K562 (cell line): ENCODE measurements at regions not wholly inside any gene's neighbourhood (a gene's known extent, or its start where the extent isn't known, plus 50 kb on each side); places are given as distances from the start of the nearest gene placed in this dataset.

ENCODE experiments used
- ATF3 ChIP-seq, 2 experiments: fragments of 450-650 bp in 1 of 2; sonication (generic) in 1 of 2; formaldehyde crosslinking in 1 of 2; IDR thresholded peaks in 1 of 2; conservative IDR thresholded peaks in 1 of 2; 2 replicates each; pipeline versions ENCODE4 v1.6.1 to v1.8.1; 2016 to 2023; ENCODE audit warnings: mild to moderate bottlenecking in 2 of 2, moderate library complexity in 2 of 2, inconsistent platforms in 1 of 2, missing genetic modification reagents in 1 of 2
- CBX2 ChIP-seq: fragments of 200-600 bp; sonication (generic); IDR thresholded peaks from one replicate; pipeline ENCODE4 v1.6.1; 2012; ENCODE audit warnings: mild to moderate bottlenecking, low read length, inconsistent platforms; ENCODE audit not compliant: insufficient read depth, poor library complexity, severe bottlenecking
- CTCF ChIP-seq, 3 experiments: IDR thresholded peaks in 2 of 3; conservative IDR thresholded peaks in 1 of 3; 2 replicates each; pipeline ENCODE4 v1.5.1; 2011 to 2012; ENCODE audit warnings: low read length in 3 of 3, mild to moderate bottlenecking in 3 of 3, control low read depth in 2 of 3, improper control_type of control experiment in 1 of 3, inconsistent platforms in 1 of 3, low read depth in 1 of 3, mixed read lengths in 1 of 3, moderate library complexity in 1 of 3; ENCODE audit not compliant: insufficient read depth in 2 of 3
- EZH2 ChIP-seq: IDR thresholded peaks from 2 replicates; pipeline ENCODE4 v1.6.1; 2012; ENCODE audit warnings: low read depth, mild to moderate bottlenecking, inconsistent platforms, low read length, borderline replicate concordance
- POLR2A ChIP-seq: fragments of 450-650 bp; conservative IDR thresholded peaks from 2 replicates; pipeline ENCODE4 v1.6.1; 2016
- STAG1 ChIP-seq: sonication (generic); formaldehyde crosslinking; IDR thresholded peaks from 2 replicates; pipeline ENCODE4 v1.5.0; 2020; ENCODE audit warnings: missing genetic modification reagents, borderline replicate concordance
- TAF7 ChIP-seq: fragments of 450-650 bp; IDR thresholded peaks from 2 replicates; pipeline ENCODE4 v1.6.1; 2016; ENCODE audit warnings: missing genetic modification characterization, missing compliant biosample characterization
- TFAP4 ChIP-seq: sonication (generic); formaldehyde crosslinking; IDR thresholded peaks from 2 replicates; pipeline ENCODE4 v1.8.0; 2022; ENCODE audit warnings: missing genetic modification reagents, mild to moderate bottlenecking, moderate library complexity, borderline replicate concordance

GRCh38 chr1:177441281-177441680, 270.5 kb downstream of the BRINP2 start:
- TF ChIP-seq EZH2 (no peak), TAF7 (tag) (no peak), CTCF (IDR thresholded peaks at IDR 0.05 in 2 of 3, conservative IDR thresholded peaks at IDR 0.05 in 1 of 3; ENCODE audit: insufficient read depth in 2 of 3, low read depth in 1 of 3, low read length in 3 of 3) (no peak), TFAP4 (CRISPR knock-in tag) (no peak), STAG1 (CRISPR knock-in tag) (no peak), POLR2A (no peak), CBX2 (no peak), ATF3 (IDR thresholded peaks at IDR 0.05) (no peak), ATF3 (CRISPR knock-in tag; conservative IDR thresholded peaks at IDR 0.05) (no peak)
